ENCODE measurements at regions not wholly inside any gene's neighbourhood (a gene's known extent, or its start where the extent isn't known, plus 50 kb on each side); places are given as distances from the start of the nearest gene placed in this dataset.

DNA sequence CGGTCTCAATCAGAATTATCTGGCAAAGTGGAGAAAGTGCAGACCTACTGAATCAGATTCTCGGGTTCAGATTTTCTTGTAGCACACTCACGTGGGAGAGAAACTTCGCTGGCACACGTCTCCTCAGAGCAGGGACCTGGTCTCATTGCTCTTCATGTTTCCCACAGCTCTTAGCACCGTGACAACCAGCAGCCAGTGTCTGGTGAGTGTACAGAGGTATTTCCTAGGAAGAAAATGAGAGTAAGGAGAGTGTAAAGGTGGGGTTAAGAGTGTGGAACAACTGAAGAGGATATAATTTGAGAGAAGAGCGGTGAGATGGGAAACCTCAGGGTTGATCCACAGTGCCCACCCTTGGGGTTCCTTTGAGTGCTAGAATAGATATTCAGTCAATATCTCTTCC is 89.2 kb downstream of the ARF6 start:
- TF ChIP-seq, protein P1, sequence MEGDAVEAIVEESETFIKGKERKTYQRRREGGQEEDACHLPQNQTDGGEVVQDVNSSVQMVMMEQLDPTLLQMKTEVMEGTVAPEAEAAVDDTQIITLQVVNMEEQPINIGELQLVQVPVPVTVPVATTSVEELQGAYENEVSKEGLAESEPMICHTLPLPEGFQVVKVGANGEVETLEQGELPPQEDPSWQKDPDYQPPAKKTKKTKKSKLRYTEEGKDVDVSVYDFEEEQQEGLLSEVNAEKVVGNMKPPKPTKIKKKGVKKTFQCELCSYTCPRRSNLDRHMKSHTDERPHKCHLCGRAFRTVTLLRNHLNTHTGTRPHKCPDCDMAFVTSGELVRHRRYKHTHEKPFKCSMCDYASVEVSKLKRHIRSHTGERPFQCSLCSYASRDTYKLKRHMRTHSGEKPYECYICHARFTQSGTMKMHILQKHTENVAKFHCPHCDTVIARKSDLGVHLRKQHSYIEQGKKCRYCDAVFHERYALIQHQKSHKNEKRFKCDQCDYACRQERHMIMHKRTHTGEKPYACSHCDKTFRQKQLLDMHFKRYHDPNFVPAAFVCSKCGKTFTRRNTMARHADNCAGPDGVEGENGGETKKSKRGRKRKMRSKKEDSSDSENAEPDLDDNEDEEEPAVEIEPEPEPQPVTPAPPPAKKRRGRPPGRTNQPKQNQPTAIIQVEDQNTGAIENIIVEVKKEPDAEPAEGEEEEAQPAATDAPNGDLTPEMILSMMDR (conservative IDR thresholded peaks at IDR 0.05; ENCODE audit: low read depth, low read length), result no peak
- TF ChIP-seq EZH2 (IDR thresholded peaks at IDR 0.05; ENCODE audit: borderline replicate concordance, low read depth, low read length, poor library complexity, severe bottlenecking), result no peak

All from A673 (cell line).